ENCODE measurements at regions not wholly inside any gene's neighbourhood (a gene's known extent, or its start where the extent isn't known, plus 50 kb on each side); places are given as distances from the start of the nearest gene placed in this dataset.

GRCh38 chr1:163684785-163685184 lies 363.0 kb downstream of the NUF2 start:
- Mint-ChIP-seq H3K36me3 (no peaks in the 10 kb centered on the region), H3K27me3 (peaks cover 3% of the 10 kb centered on the region), H3K9me3 (peaks cover 5 to 18% (median 7%) of the 10 kb centered on the region in 3 donors), H3K27ac (no peak overlapping the region), H3K4me3 (no peak overlapping the region), H3K4me1 (no peaks in the 10 kb centered on the region)

DNA sequence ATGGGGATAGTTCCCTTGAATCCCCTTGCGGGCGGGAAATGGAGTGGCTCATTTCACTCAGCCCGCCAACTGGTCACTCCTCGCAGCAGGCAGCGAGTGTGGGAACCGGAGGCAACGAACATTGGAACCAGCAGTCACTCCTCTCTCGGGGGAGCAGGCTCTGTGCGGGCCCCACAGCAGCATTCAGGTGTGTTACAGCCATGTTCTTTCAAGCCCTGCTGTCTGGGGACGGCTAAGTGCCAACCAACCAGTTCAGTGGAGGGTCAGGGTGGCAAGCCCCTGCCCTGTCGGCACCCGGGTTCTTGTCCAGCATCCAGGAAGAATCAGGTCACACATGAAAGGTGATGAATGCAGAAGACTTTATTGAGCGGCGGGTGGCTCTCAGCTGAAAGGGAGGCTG lies 370.5 kb downstream of the NUF2 start:
- no peak overlapping the region for H3K4me3 Mint-ChIP-seq
- H3K9me3 Mint-ChIP-seq = peaks cover 0 to 2% (median 0%) of the 10 kb centered on the region in 3 donors
- H3K4me1 Mint-ChIP-seq = peaks cover 0 to 2% (median 0%) of the 10 kb centered on the region in 3 donors
- no peak overlapping the region for H3K27ac Mint-ChIP-seq
- no peaks in the 10 kb centered on the region for H3K27me3 Mint-ChIP-seq
- no peaks in the 10 kb centered on the region for H3K36me3 Mint-ChIP-seq

DNA sequence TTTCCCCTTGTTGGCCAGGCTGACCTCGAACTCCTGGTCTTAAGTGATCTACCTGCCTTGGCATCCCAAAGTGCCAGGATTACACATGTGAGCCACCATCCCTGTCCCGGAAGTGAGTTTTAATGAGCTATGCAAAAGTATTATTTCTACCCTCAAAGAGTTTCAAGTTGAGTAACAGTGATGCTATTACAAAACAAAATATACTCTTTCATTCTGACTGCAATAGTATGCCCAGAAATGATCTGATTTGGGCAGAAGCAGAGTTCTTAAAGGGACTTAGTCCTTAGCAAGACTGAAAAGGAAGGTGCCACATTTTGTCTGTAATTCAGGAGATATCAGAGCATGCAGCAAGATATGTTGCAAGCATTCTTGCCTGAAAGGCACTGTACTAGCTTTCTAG lies 375.4 kb downstream of the NUF2 start:
- no peaks in the 10 kb centered on the region for H3K4me1 Mint-ChIP-seq
- no peaks in the 10 kb centered on the region for H3K27me3 Mint-ChIP-seq
- H3K36me3 Mint-ChIP-seq = no peaks in the 10 kb centered on the region
- no peak overlapping the region for H3K27ac Mint-ChIP-seq
- no peak overlapping the region for H3K4me3 Mint-ChIP-seq
- peaks cover 0 to 2% (median 0%) of the 10 kb centered on the region in 3 donors for H3K9me3 Mint-ChIP-seq

DNA sequence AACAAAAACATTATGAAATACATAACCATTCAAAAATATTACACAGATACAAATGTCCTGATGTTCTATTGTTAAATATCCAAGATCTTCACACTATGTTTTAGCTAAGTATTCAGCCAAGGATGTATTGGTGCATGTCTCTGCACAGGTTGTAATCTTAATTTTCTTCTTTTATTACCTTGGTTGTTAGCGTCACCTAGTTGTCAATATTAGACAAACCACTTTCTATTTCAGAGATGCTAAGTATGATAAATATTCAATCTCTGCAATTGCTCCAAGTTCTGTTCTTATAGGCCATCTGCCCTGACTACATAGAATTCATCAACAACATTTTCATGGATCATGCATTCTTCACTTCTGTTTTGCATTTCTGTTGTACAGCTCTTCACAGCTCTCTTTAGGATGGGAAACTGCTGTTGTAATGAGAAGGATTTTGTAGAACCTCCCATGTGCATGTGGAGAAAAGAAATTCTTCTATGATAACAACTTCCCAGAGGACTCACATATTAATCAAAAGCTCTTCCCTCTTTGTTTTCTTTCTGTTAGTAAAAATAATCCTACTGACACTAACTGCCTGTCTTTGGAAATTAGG lies 380.1 kb downstream of the NUF2 start:
- H3K36me3 Mint-ChIP-seq = no peaks in the 10 kb centered on the region
- H3K4me3 Mint-ChIP-seq = no peak overlapping the region
- H3K4me1 Mint-ChIP-seq = no peaks in the 10 kb centered on the region
- no peak overlapping the region for H3K27ac Mint-ChIP-seq
- no peaks in the 10 kb centered on the region for H3K27me3 Mint-ChIP-seq
- peaks cover 0 to 1% (median 1%) of the 10 kb centered on the region in 3 donors for H3K9me3 Mint-ChIP-seq

GRCh38 chr1:163703794-163704193 lies 382.0 kb downstream of the NUF2 start:
- Mint-ChIP-seq H3K9me3 (peaks cover 0 to 1% (median 1%) of the 10 kb centered on the region in 3 donors), H3K36me3 (no peaks in the 10 kb centered on the region), H3K4me1 (no peaks in the 10 kb centered on the region), H3K27ac (no peak overlapping the region), H3K4me3 (no peak overlapping the region), H3K27me3 (no peaks in the 10 kb centered on the region)

DNA sequence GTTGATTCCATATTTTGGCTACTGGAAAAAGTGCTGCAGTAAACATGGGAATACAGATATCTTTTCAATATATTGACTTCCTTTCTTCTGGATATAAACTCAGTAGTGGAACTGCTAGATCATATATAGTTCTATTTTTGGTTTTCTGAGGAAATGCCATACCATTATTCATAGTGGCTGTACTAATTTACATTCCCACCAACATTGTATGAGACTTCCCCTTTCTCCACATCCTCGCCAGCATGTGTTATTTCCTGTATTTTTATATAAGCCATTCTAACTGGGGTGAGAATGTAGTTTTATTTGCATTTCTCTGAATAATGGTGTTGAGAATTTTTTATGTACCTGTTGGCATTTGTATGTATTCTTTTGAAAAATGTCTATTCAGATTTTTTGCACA lies 385.2 kb downstream of the NUF2 start:
- H3K27me3 Mint-ChIP-seq = no peaks in the 10 kb centered on the region
- H3K27ac Mint-ChIP-seq = no peak overlapping the region
- H3K36me3 Mint-ChIP-seq = no peaks in the 10 kb centered on the region
- peaks cover 1 to 3% (median 1%) of the 10 kb centered on the region in 3 donors for H3K9me3 Mint-ChIP-seq
- H3K4me1 Mint-ChIP-seq = no peaks in the 10 kb centered on the region
- H3K4me3 Mint-ChIP-seq = no peak overlapping the region

DNA sequence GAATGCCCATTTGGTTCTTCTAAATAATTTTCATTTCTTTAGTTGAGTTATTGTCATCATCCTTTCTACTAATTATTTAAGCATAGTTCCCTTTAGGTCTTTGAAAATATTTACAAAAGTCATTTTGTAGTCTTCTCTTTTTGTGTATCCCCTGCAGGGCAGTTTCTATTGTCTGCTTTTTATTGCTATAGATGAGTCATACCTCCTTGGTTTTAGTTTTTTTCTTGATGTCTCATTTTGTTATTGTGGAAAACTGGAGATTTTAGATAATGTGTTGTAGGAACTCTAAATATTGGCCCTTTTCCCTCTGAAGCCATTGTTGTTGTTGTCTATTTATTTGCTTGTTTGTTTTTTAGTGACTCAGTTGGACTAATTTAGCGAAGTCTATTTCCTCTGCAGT lies 387.9 kb downstream of the NUF2 start:
- no peaks in the 10 kb centered on the region for H3K4me1 Mint-ChIP-seq

GRCh38 chr1:163712321-163712720 lies 390.6 kb downstream of the NUF2 start:
- Mint-ChIP-seq H3K36me3 (no peaks in the 10 kb centered on the region), H3K4me1 (no peaks in the 10 kb centered on the region), H3K27ac (no peak overlapping the region), H3K4me3 (no peak overlapping the region), H3K9me3 (peaks cover 0 to 3% (median 2%) of the 10 kb centered on the region in 3 donors), H3K27me3 (no peaks in the 10 kb centered on the region)

More for the DNA sequence above, 387.9 kb downstream of the NUF2 start:
- H3K27me3 Mint-ChIP-seq = no peaks in the 10 kb centered on the region
- peaks cover 0 to 3% (median 0%) of the 10 kb centered on the region in 3 donors for H3K9me3 Mint-ChIP-seq
- H3K27ac Mint-ChIP-seq = no peak overlapping the region
- H3K36me3 Mint-ChIP-seq = no peaks in the 10 kb centered on the region
- H3K4me3 Mint-ChIP-seq = no peak overlapping the region

DNA sequence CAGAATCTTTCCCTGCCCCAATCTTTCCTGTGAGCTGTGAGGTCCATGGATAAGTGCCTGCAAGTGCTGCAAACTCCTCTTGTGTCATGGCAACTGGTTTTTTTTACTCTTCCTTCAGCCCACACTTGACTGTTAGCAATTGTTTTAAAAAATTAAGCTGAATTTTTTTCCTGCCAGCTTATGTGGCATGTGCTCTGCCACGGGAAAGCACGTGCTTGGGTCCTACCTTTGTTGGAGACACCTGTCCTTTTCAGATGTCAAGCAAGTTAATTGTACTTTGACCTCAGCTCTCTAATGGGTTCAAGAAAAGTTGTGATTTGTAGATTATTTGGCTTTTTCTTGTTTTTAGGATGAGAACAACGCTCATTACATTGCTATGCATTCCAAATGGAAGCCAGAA lies 398.5 kb downstream of the NUF2 start:
- no peaks in the 10 kb centered on the region for H3K27me3 Mint-ChIP-seq
- H3K9me3 Mint-ChIP-seq = peaks cover 2 to 21% (median 4%) of the 10 kb centered on the region in 3 donors
- no peaks in the 10 kb centered on the region for H3K4me1 Mint-ChIP-seq
- H3K4me3 Mint-ChIP-seq = no peak overlapping the region
- no peaks in the 10 kb centered on the region for H3K36me3 Mint-ChIP-seq
- H3K27ac Mint-ChIP-seq = no peak overlapping the region

- no peak overlapping the region for H3K4me3 Mint-ChIP-seq
- no peaks in the 10 kb centered on the region for H3K36me3 Mint-ChIP-seq
- H3K9me3 Mint-ChIP-seq = peaks cover 4 to 10% (median 5%) of the 10 kb centered on the region in 3 donors
- no peak overlapping the region for H3K27ac Mint-ChIP-seq
- no peaks in the 10 kb centered on the region for H3K4me1 Mint-ChIP-seq
- no peaks in the 10 kb centered on the region for H3K27me3 Mint-ChIP-seq
Measured at GRCh38 chr1:163725551-163725950, 403.8 kb downstream of the NUF2 start.

DNA sequence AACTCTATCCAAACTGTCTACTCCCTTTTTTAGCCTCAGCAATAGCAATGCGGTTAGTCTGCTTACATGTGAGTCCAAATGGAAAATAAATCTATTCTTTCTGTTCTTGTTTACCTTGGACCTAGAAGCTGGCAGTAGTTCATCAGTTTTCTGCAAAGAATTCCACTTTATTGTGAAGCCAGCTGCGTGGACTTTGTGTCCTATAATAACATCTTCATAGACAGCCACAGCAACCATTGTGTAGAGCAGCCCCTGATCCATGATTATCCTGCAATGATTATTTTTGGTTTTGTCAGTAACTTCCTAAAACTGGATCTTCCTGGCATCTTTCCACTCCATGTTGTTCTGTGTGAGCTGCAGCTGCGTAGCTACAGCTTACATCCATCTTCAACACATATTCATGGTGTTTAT lies 408.7 kb downstream of the NUF2 start:
- Mint-ChIP-seq H3K36me3 (no peaks in the 10 kb centered on the region), H3K27ac (no peak overlapping the region), H3K4me1 (no peaks in the 10 kb centered on the region), H3K9me3 (peaks cover 5 to 12% (median 7%) of the 10 kb centered on the region in 3 donors), H3K27me3 (no peaks in the 10 kb centered on the region), H3K4me3 (no peak overlapping the region)

GRCh38 chr1:163737261-163737660 lies 415.5 kb downstream of the NUF2 start:
- no peaks in the 10 kb centered on the region for H3K4me1 Mint-ChIP-seq
- no peaks in the 10 kb centered on the region for H3K36me3 Mint-ChIP-seq
- H3K9me3 Mint-ChIP-seq = peaks cover 0 to 17% (median 2%) of the 10 kb centered on the region in 3 donors
- H3K27ac Mint-ChIP-seq = no peak overlapping the region
- H3K4me3 Mint-ChIP-seq = no peak overlapping the region
- H3K27me3 Mint-ChIP-seq = no peaks in the 10 kb centered on the region

DNA sequence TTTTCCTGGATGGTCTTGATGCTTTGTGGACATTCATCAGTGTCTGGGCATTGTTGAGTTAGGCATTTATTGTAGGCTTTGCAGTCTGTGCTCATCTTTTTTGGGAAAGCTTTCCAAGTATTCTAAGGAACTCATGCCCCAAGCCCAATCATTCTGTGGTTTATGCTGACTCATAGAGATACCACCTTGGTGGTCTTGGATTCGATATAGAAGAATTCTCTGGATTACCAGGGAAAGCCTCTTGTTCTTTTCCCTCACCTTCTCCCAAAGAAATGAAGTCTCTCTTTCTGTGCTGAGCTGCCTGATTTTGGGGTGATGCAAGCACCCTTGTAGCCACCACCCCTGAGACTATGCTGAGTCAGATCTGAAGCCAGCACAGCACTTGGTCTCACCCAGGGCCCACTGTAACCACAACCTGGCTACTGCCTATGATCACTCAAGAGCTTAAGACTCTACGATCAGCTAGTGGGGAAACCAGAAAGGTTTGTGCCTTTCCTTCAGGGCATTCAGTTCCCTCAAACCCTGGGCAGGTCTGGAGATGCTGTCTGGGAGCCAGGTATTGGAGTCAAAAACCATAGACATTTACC lies 422.6 kb downstream of the NUF2 start:
- H3K27me3 Mint-ChIP-seq = no peaks in the 10 kb centered on the region
- no peaks in the 10 kb centered on the region for H3K36me3 Mint-ChIP-seq
- no peak overlapping the region for H3K4me3 Mint-ChIP-seq
- H3K4me1 Mint-ChIP-seq = no peaks in the 10 kb centered on the region
- no peak overlapping the region for H3K27ac Mint-ChIP-seq
- peaks cover 6 to 23% (median 10%) of the 10 kb centered on the region in 3 donors for H3K9me3 Mint-ChIP-seq

DNA sequence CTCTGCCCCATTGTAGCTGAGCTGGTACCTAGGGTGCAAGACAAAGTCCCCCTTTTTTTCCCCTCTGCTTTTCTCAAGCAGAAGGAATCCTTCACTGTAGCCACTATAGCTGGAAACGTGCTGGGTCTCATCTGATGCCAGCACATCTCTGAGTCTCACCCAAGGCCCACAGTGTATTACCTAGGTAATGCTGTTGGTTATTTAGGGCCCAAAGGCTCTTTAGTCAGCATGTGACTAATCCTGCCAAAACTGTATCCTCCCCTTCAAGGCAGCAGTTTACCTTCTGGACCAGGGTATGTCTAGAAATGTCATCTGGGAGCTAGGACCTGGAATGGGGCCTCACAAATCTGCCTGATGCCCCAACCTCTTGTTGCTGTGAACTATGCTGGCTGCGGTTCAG lies 423.4 kb downstream of the NUF2 start:
- Mint-ChIP-seq H3K9me3 (peaks cover 6 to 28% (median 8%) of the 10 kb centered on the region in 3 donors), H3K4me1 (no peaks in the 10 kb centered on the region), H3K27me3 (no peaks in the 10 kb centered on the region), H3K4me3 (no peak overlapping the region), H3K27ac (no peak overlapping the region), H3K36me3 (no peaks in the 10 kb centered on the region)

- H3K36me3 Mint-ChIP-seq = no peaks in the 10 kb centered on the region
- no peaks in the 10 kb centered on the region for H3K27me3 Mint-ChIP-seq
- no peaks in the 10 kb centered on the region for H3K4me1 Mint-ChIP-seq
- peaks cover 6 to 24% (median 8%) of the 10 kb centered on the region in 3 donors for H3K9me3 Mint-ChIP-seq
- no peak overlapping the region for H3K27ac Mint-ChIP-seq
- H3K4me3 Mint-ChIP-seq = no peak overlapping the region
Measured at GRCh38 chr1:163747261-163747660, 425.5 kb downstream of the NUF2 start.

- no peaks in the 10 kb centered on the region for H3K36me3 Mint-ChIP-seq
- peaks cover 6 to 19% (median 6%) of the 10 kb centered on the region in 3 donors for H3K9me3 Mint-ChIP-seq
- H3K4me1 Mint-ChIP-seq = no peaks in the 10 kb centered on the region
- H3K4me3 Mint-ChIP-seq = no peak overlapping the region
- no peak overlapping the region for H3K27ac Mint-ChIP-seq
- no peaks in the 10 kb centered on the region for H3K27me3 Mint-ChIP-seq
Measured at GRCh38 chr1:163747855-163748254, 426.1 kb downstream of the NUF2 start.
